ENCODE measurements at regions not wholly inside any gene's neighbourhood (a gene's known extent, or its start where the extent isn't known, plus 50 kb on each side); places are given as distances from the start of the nearest gene placed in this dataset.

DNA sequence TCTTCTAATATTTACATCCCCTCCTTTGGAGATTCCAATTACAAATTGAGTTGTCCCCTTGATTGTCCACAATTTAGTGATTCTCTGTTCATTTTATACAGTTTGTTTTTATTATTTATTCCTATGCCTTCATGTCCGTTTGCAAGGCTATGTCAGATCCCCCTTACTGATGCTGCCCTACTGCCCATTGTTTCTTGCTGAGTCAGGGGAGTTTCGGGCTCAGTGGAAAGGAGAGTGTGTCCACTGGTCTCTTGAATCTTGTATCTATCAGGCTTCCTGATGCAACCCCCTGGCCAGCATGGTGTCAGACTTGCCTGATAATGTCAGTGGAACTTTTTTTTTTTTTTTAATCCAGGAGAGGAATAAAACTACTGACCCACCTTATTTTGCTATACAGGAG, 384.4 kb downstream of the CDC14C start:
- no peak for TF ChIP-seq EZH2 (IDR thresholded peaks at IDR 0.05)
- TF ChIP-seq POLR2AphosphoS5 (IDR thresholded peaks at IDR 0.05; ENCODE audit: borderline replicate concordance, low read depth, low read length), result no peak
